ENCODE measurements at regions not wholly inside any gene's neighbourhood (a gene's known extent, or its start where the extent isn't known, plus 50 kb on each side); places are given as distances from the start of the nearest gene placed in this dataset.

DNA sequence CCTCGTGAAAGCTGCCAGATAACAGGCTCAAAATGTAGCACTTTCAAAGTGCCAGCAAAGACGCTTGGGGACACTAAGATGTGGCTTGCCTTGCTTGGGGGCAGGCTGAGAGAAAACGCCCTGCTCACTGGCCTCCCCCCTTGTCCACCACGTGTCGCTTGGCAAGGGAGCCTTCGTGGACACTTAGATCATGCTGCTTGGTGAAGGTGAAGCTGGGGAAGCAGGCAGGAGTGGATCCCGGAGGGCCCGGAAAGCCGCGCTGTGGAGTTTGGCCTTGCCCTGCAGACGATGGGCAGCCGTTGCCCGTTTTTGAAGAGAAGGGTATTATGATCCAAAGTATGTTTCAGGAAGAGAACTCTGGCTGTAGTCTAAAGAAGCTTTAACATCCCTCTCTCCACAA, 53.4 kb upstream of the BDKRB2 start:
- no peak overlapping the region for H3K9ac ChIP-seq (ENCODE audit: low read length)
- H3F3A ChIP-seq (ENCODE audit: low read length, unreplicated experiment), result no peaks in the 10 kb centered on the region
- no peak overlapping the region for H3K4me3 ChIP-seq (ENCODE audit: low read length)
- intact Hi-C loops (cut with micrococcal nuclease), result no loop called here
- H2AFZ ChIP-seq (ENCODE audit: low read length), result no peak overlapping the region
- no peaks in the 10 kb centered on the region for H3K79me2 ChIP-seq (ENCODE audit: low read length)
- no TSS peak for BruUV-seq (replicated peaks)
- DNase-seq (no peak), ATAC-seq (no peak)
- CTCF ChIA-PET, result no interaction called here
- H3K27ac ChIP-seq (ENCODE audit: low read length), result no peak overlapping the region
- H3K36me3 ChIP-seq (ENCODE audit: low read depth, low read length), result no peaks in the 10 kb centered on the region
- peaks cover 23% of the 10 kb centered on the region for H3K27me3 ChIP-seq (ENCODE audit: low read length)
- H3K4me2 ChIP-seq (ENCODE audit: low read length), result no peak overlapping the region
- H3K9me3 ChIP-seq (ENCODE audit: low read length), result no peaks in the 10 kb centered on the region
- no peaks in the 10 kb centered on the region for H3K4me1 ChIP-seq (ENCODE audit: insufficient read depth, low read length)
- POLR2A ChIA-PET (ENCODE audit: unreplicated experiment), result no interaction called here
- H4K20me1 ChIP-seq (ENCODE audit: low read length), result no peaks in the 10 kb centered on the region
- no peaks in the 10 kb centered on the region for H3K9me2 ChIP-seq (replicated peaks; ENCODE audit: low read length)
- TF ChIP-seq, protein P1, sequence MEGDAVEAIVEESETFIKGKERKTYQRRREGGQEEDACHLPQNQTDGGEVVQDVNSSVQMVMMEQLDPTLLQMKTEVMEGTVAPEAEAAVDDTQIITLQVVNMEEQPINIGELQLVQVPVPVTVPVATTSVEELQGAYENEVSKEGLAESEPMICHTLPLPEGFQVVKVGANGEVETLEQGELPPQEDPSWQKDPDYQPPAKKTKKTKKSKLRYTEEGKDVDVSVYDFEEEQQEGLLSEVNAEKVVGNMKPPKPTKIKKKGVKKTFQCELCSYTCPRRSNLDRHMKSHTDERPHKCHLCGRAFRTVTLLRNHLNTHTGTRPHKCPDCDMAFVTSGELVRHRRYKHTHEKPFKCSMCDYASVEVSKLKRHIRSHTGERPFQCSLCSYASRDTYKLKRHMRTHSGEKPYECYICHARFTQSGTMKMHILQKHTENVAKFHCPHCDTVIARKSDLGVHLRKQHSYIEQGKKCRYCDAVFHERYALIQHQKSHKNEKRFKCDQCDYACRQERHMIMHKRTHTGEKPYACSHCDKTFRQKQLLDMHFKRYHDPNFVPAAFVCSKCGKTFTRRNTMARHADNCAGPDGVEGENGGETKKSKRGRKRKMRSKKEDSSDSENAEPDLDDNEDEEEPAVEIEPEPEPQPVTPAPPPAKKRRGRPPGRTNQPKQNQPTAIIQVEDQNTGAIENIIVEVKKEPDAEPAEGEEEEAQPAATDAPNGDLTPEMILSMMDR (conservative IDR thresholded peaks at IDR 0.05; ENCODE audit: low read depth, low read length), result no peak
- no peak for TF ChIP-seq EZH2 (IDR thresholded peaks at IDR 0.05; ENCODE audit: low read length, unreplicated experiment)

DNA sequence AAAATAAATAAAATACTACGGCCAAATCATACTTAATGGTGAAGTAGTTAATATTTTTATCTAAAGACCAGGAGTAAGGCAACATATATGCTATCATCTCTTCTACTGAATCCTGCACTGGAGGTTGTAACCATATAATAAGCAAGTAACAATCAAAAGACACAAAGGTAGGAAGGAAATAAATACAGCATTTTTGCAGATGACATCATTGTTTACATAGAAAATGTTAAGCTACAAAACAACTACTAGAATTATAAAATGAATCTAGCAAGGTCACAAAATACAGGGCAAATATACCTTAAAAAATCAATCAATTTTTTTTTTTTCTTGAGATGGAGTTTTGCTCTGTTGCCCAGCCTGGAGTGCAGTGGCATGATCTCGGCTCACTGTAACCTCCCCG, 51.6 kb upstream of the BDKRB2 start:
- no peaks in the 10 kb centered on the region for H3K36me3 ChIP-seq (ENCODE audit: low read depth, low read length)
- DNase-seq (no peak), ATAC-seq (no peak)
- no peak overlapping the region for H3K4me2 ChIP-seq (ENCODE audit: low read length)
- ChIA-PET POLR2A (ENCODE audit: unreplicated experiment) (no interaction called here), CTCF (no interaction called here)
- no peak overlapping the region for H3K27ac ChIP-seq (ENCODE audit: low read length)
- H3K4me3 ChIP-seq (ENCODE audit: low read length), result no peak overlapping the region
- H3K4me1 ChIP-seq (ENCODE audit: insufficient read depth, low read length), result no peaks in the 10 kb centered on the region
- no peaks in the 10 kb centered on the region for H3F3A ChIP-seq (ENCODE audit: low read length, unreplicated experiment)
- H3K9me2 ChIP-seq (replicated peaks; ENCODE audit: low read length), result no peaks in the 10 kb centered on the region
- TF ChIP-seq, protein P1 (conservative IDR thresholded peaks at IDR 0.05; ENCODE audit: low read depth, low read length), result no peak
- TF ChIP-seq EZH2 (IDR thresholded peaks at IDR 0.05; ENCODE audit: low read length, unreplicated experiment), result no peak
- no peak for TF ChIP-seq EZH2phosphoT487 (IDR thresholded peaks at IDR 0.05; ENCODE audit: borderline replicate concordance, low read length)
- no peak overlapping the region for H3K9ac ChIP-seq (ENCODE audit: low read length)
- intact Hi-C loops (cut with micrococcal nuclease), result no loop called here
- no peaks in the 10 kb centered on the region for H3K9me3 ChIP-seq (ENCODE audit: low read length)
- no peak overlapping the region for H2AFZ ChIP-seq (ENCODE audit: low read length)
- H4K20me1 ChIP-seq (ENCODE audit: low read length), result no peaks in the 10 kb centered on the region
- H3K79me2 ChIP-seq (ENCODE audit: low read length), result no peaks in the 10 kb centered on the region
- H3K27me3 ChIP-seq (ENCODE audit: low read length), result peaks cover 23% of the 10 kb centered on the region
- no TSS peak for BruUV-seq (replicated peaks)

All from PC-3 (cell line).